HepG2 (cell line): ENCODE measurements at regions not wholly inside any gene's neighbourhood (a gene's known extent, or its start where the extent isn't known, plus 50 kb on each side); places are given as distances from the start of the nearest gene placed in this dataset.

Experiments used
- ATAC-seq: fragments of 200-7000 bp; cut with Tn5 transposase; 3 replicates; pipeline ENCODE4 v1.9.1; 2020; ENCODE audit warnings: mild to moderate bottlenecking, moderate library complexity
- BruUV-seq: library from RNA; stranded (reverse); fragments of 400-500 nt; replicated peaks from 2 replicates; lab custom pipeline; 2021; lab: Mats Ljungman, UMichigan
- CTCF ChIA-PET: fragments of 300-600 bp; formaldehyde crosslinking; extraction: SDS; loops from one replicate; lab custom pipeline; 2021; ENCODE audit warnings: low total read pairs, inconsistent platforms, low intra/inter-chr PET ratio; lab: Yijun Ruan, JAX
- POLR2A ChIA-PET: fragments of 350-600 bp; sonication (Branson Sonifier 250); formaldehyde crosslinking; loops from one replicate; lab custom pipeline; 2020; ENCODE audit warnings: antibody characterized with exemption, inconsistent platforms; lab: Yijun Ruan, JAX
- DNase-seq: peaks from one replicate; pipeline ENCODE4 v3.0.0-alpha.2; 2015; ENCODE audit warnings: low spot score
- FAIRE-seq: peaks from 3 replicates; lab custom pipeline; 2011; peaks lifted over from hg19 to GRCh38; lab: Jason Lieb, UNC
- H2AFZ ChIP-seq: one replicate; pipeline ENCODE4 v1.6.1; 2011; ENCODE audit warnings: low read length, inconsistent platforms
- H3K27ac ChIP-seq: fragments of 300-600 bp; 3 replicates; pipeline ENCODE4 v1.8.0; 2011; ENCODE audit warnings: mixed run types, mild to moderate bottlenecking, mixed read lengths, low read length, inconsistent platforms; ENCODE audit not compliant: insufficient read depth; ENCODE audit errors: extremely low read length
- H3K27me3 ChIP-seq, 2 experiments: fragments of 200-600 bp in 1 of 2; 2 replicates in 1 of 2; 3 replicates in 1 of 2; pipeline versions ENCODE4 v1.6.0 to v1.8.0; 2011; ENCODE audit warnings: low read length in 2 of 2, mild to moderate bottlenecking in 2 of 2, moderate library complexity in 2 of 2, inconsistent platforms in 1 of 2; ENCODE audit not compliant: insufficient read depth in 2 of 2, control insufficient read depth in 1 of 2
- H3K36me3 ChIP-seq, 2 experiments: fragments of 200-600 bp in 1 of 2; replicated peaks in 1 of 2; 2 replicates in 1 of 2; 3 replicates in 1 of 2; pipeline versions ENCODE4 v1.5.1 to v1.8.0; 2011; ENCODE audit warnings: low read length in 2 of 2, inconsistent platforms in 1 of 2; ENCODE audit not compliant: insufficient read depth in 2 of 2, control insufficient read depth in 1 of 2
- H3K4me1 ChIP-seq: 2 replicates; pipeline ENCODE4 v1.5.1; 2012; ENCODE audit warnings: low read length, inconsistent platforms; ENCODE audit not compliant: insufficient read depth
- H3K4me2 ChIP-seq: 2 replicates; pipeline ENCODE4 v1.6.0; 2011; ENCODE audit warnings: low read depth, low read length, inconsistent platforms
- H3K4me3 ChIP-seq, 3 experiments: fragments of 200-600 bp in 1 of 3; sonication (generic), shearing (Covaris generic) in 1 of 3; replicated peaks in 1 of 3; 2 replicates each; pipeline ENCODE4 v1.5.1; 2011 to 2016; ENCODE audit warnings: low read length in 3 of 3, inconsistent platforms in 2 of 3, low read depth in 2 of 3, mild to moderate bottlenecking in 2 of 3, control low read depth in 1 of 3, mixed read lengths in 1 of 3; ENCODE audit not compliant: insufficient read depth in 1 of 3
- H3K79me2 ChIP-seq: one replicate; pipeline ENCODE4 v1.6.1; 2011; ENCODE audit warnings: low read length, inconsistent platforms; ENCODE audit not compliant: insufficient read depth
- H3K9ac ChIP-seq: 2 replicates; pipeline ENCODE4 v1.6.0; 2011; ENCODE audit warnings: mild to moderate bottlenecking, low read depth, low read length, inconsistent platforms; ENCODE audit not compliant: insufficient read depth
- H3K9me3 ChIP-seq: 2 replicates; pipeline ENCODE4 v1.5.1; 2012; ENCODE audit warnings: mild to moderate bottlenecking, low read length
- H4K20me1 ChIP-seq: 2 replicates; pipeline ENCODE4 v1.6.0; 2011; ENCODE audit warnings: inconsistent platforms, mild to moderate bottlenecking, low read length, moderate library complexity; ENCODE audit not compliant: insufficient read depth
- CCAR2 ChIP-seq: fragments of 200-400 bp; formaldehyde crosslinking; optimal IDR thresholded peaks from 2 replicates; pipeline ENCODE3; 2018; ENCODE audit warnings: low read depth, mild to moderate bottlenecking, low read length, moderate library complexity
- CEBPB ChIP-seq: IDR thresholded peaks from 2 replicates; pipeline ENCODE4 v1.6.1; 2011; ENCODE audit warnings: low read depth, low read length, improper control_type of control experiment, borderline replicate concordance
- KAT8 ChIP-seq: IDR thresholded peaks from 2 replicates; pipeline ENCODE4 v1.6.1; 2016; ENCODE audit warnings: missing genetic modification reagents, missing compliant biosample characterization
- NFIC ChIP-seq: IDR thresholded peaks from 2 replicates; pipeline ENCODE4 v1.6.1; 2012; ENCODE audit warnings: mild to moderate bottlenecking, low read length, inconsistent platforms
- ZNF143 ChIP-seq: sonication (generic); formaldehyde crosslinking; IDR thresholded peaks from 2 replicates; pipeline ENCODE4 v1.4.0; 2020; ENCODE audit warnings: missing genetic modification reagents
- WGBS: methylation state at CpG from one replicate; pipeline ENCODE4 v1.1.6; 2017; ENCODE audit warnings: low lambda C conversion rate; 5-methylcytosine and 5-hydroxymethylcytosine counted together
- in situ Hi-C: cut with HindIII; loops from 2 replicates; pipeline ENCODE4 v1.10.0; 2017; ENCODE audit warnings: low pct_unique_long_range_greater_than_20kb; ENCODE audit not compliant: extremely low pct_ligation_motif_present
- intact Hi-C: fragments of 100-400 bp; cut with micrococcal nuclease; formaldehyde crosslinking; loops from one replicate; pipeline ENCODE4 v1.10.0; 2022; ENCODE audit not compliant: unreplicated experiment

- Histone ChIP-seq H3K36me3 (no peaks in the 10 kb centered on the region), H4K20me1 (no peaks in the 10 kb centered on the region), H3K4me2 (no peak overlapping the region), H3K4me1 (no peaks in the 10 kb centered on the region), H3K79me2 (no peaks in the 10 kb centered on the region), H3K9ac (no peak overlapping the region), H3K27me3 (no peaks in the 10 kb centered on the region), H3K27ac (no peak overlapping the region), H3K4me3 (no peak overlapping the region), H3K9me3 (no peaks in the 10 kb centered on the region), H2AFZ (no peak overlapping the region)
- TF ChIP-seq NFIC (no peak), CEBPB (0 out of 2 replicates have a peak, but pooled peaks have one; percentile 23)
- ChIA-PET CTCF (no interaction called here), POLR2A (no interaction called here)
- ATAC-seq = no peak
- intact Hi-C loops (no loop called here), in situ Hi-C loops (no loop called here)
- DNase-seq = no peak
- no TSS peak for BruUV-seq
- 4% methylated on average over 2 of the region's 2 CpGs for WGBS
- FAIRE-seq = no peak
These were observed 57.1 kb downstream of the ZC3H11B start for GRCh38 chr1:219555806-219556205.

GRCh38 chr1:219555031-219555692, 57.7 kb downstream of the ZC3H11B start:
- Histone ChIP-seq H3K27me3 (no peaks in the 10 kb centered on the region), H3K27ac (no peak overlapping the region), H2AFZ (no peak overlapping the region), H3K9ac (no peak overlapping the region), H3K9me3 (no peaks in the 10 kb centered on the region), H3K36me3 (no peaks in the 10 kb centered on the region), H3K4me1 (no peaks in the 10 kb centered on the region), H3K4me2 (no peak overlapping the region), H3K79me2 (no peaks in the 10 kb centered on the region), H4K20me1 (no peaks in the 10 kb centered on the region), H3K4me3 (no peak overlapping the region)
- no peak for FAIRE-seq
- CTCF ChIA-PET = no interaction called here
- no peak for ATAC-seq
- intact Hi-C loops (no loop called here), in situ Hi-C loops (no loop called here)
- TF ChIP-seq CCAR2 (no peak), ZNF143 (CRISPR knock-in tag) (no peak), KAT8 (CRISPR knock-in tag) (no peak)
- no TSS peak for BruUV-seq
- DNase-seq = no peak
- WGBS = 21% methylated on average over 7 of the region's 7 CpGs
- POLR2A ChIA-PET = no interaction called here
